Keratinocyte (primary cell): ENCODE measurements at regions not wholly inside any gene's neighbourhood (a gene's known extent, or its start where the extent isn't known, plus 50 kb on each side); places are given as distances from the start of the nearest gene placed in this dataset.

ENCODE experiments used
- EZH2 ChIP-seq: IDR thresholded peaks from one replicate; pipeline ENCODE4 v1.6.1; 2012; ENCODE audit warnings: inconsistent platforms, mild to moderate bottlenecking, low read length, moderate library complexity
- TF ChIP-seq, protein P1 (sequence below), 3 experiments: IDR thresholded peaks in 1 of 3; conservative IDR thresholded peaks in 1 of 3; optimal IDR thresholded peaks in 1 of 3; 2 replicates in 2 of 3; 3 replicates in 1 of 3; pipeline versions ENCODE3 to v1.5.1; 2011; ENCODE audit warnings: low read length in 3 of 3, mild to moderate bottlenecking in 3 of 3, moderate library complexity in 2 of 3, control low read depth in 1 of 3, inconsistent platforms in 1 of 3; ENCODE audit not compliant: insufficient read depth in 2 of 3; ENCODE audit errors: extremely low read depth in 1 of 3

DNA sequence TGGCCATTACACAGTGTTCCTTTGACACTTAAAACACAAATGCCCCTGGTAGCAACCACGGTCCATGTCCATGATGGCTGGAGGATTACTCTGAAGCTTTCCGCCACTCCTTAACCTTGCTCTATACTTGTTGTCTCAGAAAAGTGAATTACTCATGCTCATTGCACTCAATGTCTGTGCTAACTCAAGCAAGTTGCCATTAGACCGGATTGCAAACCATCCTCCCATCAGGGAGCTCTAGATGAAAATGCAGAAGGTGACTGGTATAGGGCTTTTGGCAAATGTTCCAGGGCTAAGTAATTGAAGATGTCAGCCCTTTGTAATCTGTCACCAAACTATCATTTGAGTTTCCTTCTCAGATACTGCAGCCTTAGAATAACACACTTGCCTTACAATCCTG is 1288.3 kb upstream of the B3GALT2 start:
- TF ChIP-seq, protein P1, sequence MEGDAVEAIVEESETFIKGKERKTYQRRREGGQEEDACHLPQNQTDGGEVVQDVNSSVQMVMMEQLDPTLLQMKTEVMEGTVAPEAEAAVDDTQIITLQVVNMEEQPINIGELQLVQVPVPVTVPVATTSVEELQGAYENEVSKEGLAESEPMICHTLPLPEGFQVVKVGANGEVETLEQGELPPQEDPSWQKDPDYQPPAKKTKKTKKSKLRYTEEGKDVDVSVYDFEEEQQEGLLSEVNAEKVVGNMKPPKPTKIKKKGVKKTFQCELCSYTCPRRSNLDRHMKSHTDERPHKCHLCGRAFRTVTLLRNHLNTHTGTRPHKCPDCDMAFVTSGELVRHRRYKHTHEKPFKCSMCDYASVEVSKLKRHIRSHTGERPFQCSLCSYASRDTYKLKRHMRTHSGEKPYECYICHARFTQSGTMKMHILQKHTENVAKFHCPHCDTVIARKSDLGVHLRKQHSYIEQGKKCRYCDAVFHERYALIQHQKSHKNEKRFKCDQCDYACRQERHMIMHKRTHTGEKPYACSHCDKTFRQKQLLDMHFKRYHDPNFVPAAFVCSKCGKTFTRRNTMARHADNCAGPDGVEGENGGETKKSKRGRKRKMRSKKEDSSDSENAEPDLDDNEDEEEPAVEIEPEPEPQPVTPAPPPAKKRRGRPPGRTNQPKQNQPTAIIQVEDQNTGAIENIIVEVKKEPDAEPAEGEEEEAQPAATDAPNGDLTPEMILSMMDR (optimal IDR thresholded peaks at IDR 0.05 in 1 of 3, IDR thresholded peaks at IDR 0.05 in 1 of 3, conservative IDR thresholded peaks at IDR 0.05 in 1 of 3; ENCODE audit: extremely low read depth in 1 of 3, insufficient read depth in 2 of 3, low read length in 3 of 3), result no peak
- no peak for TF ChIP-seq EZH2
